ENCODE measurements at regions not wholly inside any gene's neighbourhood (a gene's known extent, or its start where the extent isn't known, plus 50 kb on each side); places are given as distances from the start of the nearest gene placed in this dataset.

GRCh38 chr15:70222606-70223005 is 124.9 kb upstream of the TLE3 start:
- Histone ChIP-seq H3K36me3 (no peaks in the 10 kb centered on the region), H3K4me3 (no peak overlapping the region), H3K27ac (no peak overlapping the region), H3K27me3 (no peaks in the 10 kb centered on the region), H3K4me1 (no peaks in the 10 kb centered on the region), H3K9me3 (no peaks in the 10 kb centered on the region)
- in situ Hi-C loops (cut with MboI; ENCODE audit: low pct_ligation_motif_present in 1 of 4, low pct_unique_long_range_greater_than_20kb in 1 of 4, low sequenced_read_pairs in 3 of 4) (no loop called here), intact Hi-C loops (cut with DNase I; ENCODE audit: low total_unique reads) (loop anchor here (5.0 kb wide), 1 partner anchor 825 kb away; no protein-coding TSS in a partner anchor)
- DNase-seq: no peak
- 76% methylated on average over 2 of the region's 2 CpGs; no CpG with 5 or more reads in 1 of the 2 donors for WGBS, 2 donors (ENCODE audit: low coverage in 1 of 2)
- TF ChIP-seq EP300 (IDR thresholded peaks at IDR 0.05; ENCODE audit: low read depth) (no peak), POLR2A (IDR thresholded peaks at IDR 0.05) (no peak), CTCF (IDR thresholded peaks at IDR 0.05) (no peak), POLR2AphosphoS5 (IDR thresholded peaks at IDR 0.05) (no peak)

- 76 to 96% methylated on average over 5 to 6 of the region's 6 CpGs for WGBS, 2 donors (ENCODE audit: low coverage in 1 of 2)
- intact Hi-C loops (cut with DNase I; ENCODE audit: low total_unique reads): loop anchor here (5.0 kb wide), 1 partner anchor 823 kb away; no protein-coding TSS in a partner anchor
Observed at GRCh38 chr15:70220490-70221096, 122.9 kb upstream of the TLE3 start.

GRCh38 chr15:70219966-70220365 is 122.2 kb upstream of the TLE3 start:
- WGBS, 2 donors (ENCODE audit: low coverage in 1 of 2): 84 to 90% methylated on average over 2 to 6 of the region's 6 CpGs
- in situ Hi-C loops (cut with MboI; ENCODE audit: low pct_ligation_motif_present in 1 of 4, low pct_unique_long_range_greater_than_20kb in 1 of 4, low sequenced_read_pairs in 3 of 4): no loop called here

More at GRCh38 chr15:70220490-70221096, 122.9 kb upstream of the TLE3 start:
- Histone ChIP-seq H3K9me3 (no peaks in the 10 kb centered on the region), H3K36me3 (no peaks in the 10 kb centered on the region), H3K27me3 (no peaks in the 10 kb centered on the region), H3K4me3 (no peak overlapping the region), H3K27ac (no peak overlapping the region), H3K4me1 (no peaks in the 10 kb centered on the region)
- in situ Hi-C loops (cut with MboI; ENCODE audit: low pct_ligation_motif_present in 1 of 4, low pct_unique_long_range_greater_than_20kb in 1 of 4, low sequenced_read_pairs in 3 of 4): no loop called here
- TF ChIP-seq EP300 (IDR thresholded peaks at IDR 0.05; ENCODE audit: low read depth) (no peak), POLR2AphosphoS5 (IDR thresholded peaks at IDR 0.05) (no peak)
- no peak for DNase-seq

GRCh38 chr15:70219256-70219895 is 121.7 kb upstream of the TLE3 start:
- TF ChIP-seq POLR2AphosphoS5 (IDR thresholded peaks at IDR 0.05) (no peak), POLR2A (IDR thresholded peaks at IDR 0.05) (no peak), EP300 (IDR thresholded peaks at IDR 0.05; ENCODE audit: low read depth) (no peak), CTCF (IDR thresholded peaks at IDR 0.05) (no peak)
- Histone ChIP-seq H3K4me3 (no peak overlapping the region), H3K4me1 (no peaks in the 10 kb centered on the region), H3K36me3 (no peaks in the 10 kb centered on the region), H3K9me3 (no peaks in the 10 kb centered on the region), H3K27ac (no peak overlapping the region), H3K27me3 (no peaks in the 10 kb centered on the region)
- no peak for DNase-seq
- in situ Hi-C loops (cut with MboI; ENCODE audit: low pct_ligation_motif_present in 1 of 4, low pct_unique_long_range_greater_than_20kb in 1 of 4, low sequenced_read_pairs in 3 of 4) (no loop called here), intact Hi-C loops (cut with DNase I; ENCODE audit: low total_unique reads) (no loop called here)
- WGBS, 2 donors (ENCODE audit: low coverage in 1 of 2): 94% methylated on average over 8 of the region's 8 CpGs; no CpG with 5 or more reads in 1 of the 2 donors

More at GRCh38 chr15:70219966-70220365, 122.2 kb upstream of the TLE3 start:
- Histone ChIP-seq H3K4me1 (no peaks in the 10 kb centered on the region), H3K36me3 (no peaks in the 10 kb centered on the region), H3K9me3 (no peaks in the 10 kb centered on the region), H3K27ac (no peak overlapping the region), H3K27me3 (no peaks in the 10 kb centered on the region), H3K4me3 (no peak overlapping the region)
- intact Hi-C loops (cut with DNase I; ENCODE audit: low total_unique reads): loop anchor here (5.0 kb wide), 1 partner anchor 823 kb away; no protein-coding TSS in a partner anchor
- TF ChIP-seq POLR2AphosphoS5 (IDR thresholded peaks at IDR 0.05) (no peak), CTCF (IDR thresholded peaks at IDR 0.05) (no peak), POLR2A (IDR thresholded peaks at IDR 0.05) (no peak), EP300 (IDR thresholded peaks at IDR 0.05; ENCODE audit: low read depth) (no peak)
- no peak for DNase-seq

Measured in transverse colon (tissue), 4 donors.